ENCODE measurements at regions not wholly inside any gene's neighbourhood (a gene's known extent, or its start where the extent isn't known, plus 50 kb on each side); places are given as distances from the start of the nearest gene placed in this dataset.

GRCh38 chr3:56870436-56870835, 68.7 kb upstream of the ARHGEF3 start:
- TF ChIP-seq, protein P1, sequence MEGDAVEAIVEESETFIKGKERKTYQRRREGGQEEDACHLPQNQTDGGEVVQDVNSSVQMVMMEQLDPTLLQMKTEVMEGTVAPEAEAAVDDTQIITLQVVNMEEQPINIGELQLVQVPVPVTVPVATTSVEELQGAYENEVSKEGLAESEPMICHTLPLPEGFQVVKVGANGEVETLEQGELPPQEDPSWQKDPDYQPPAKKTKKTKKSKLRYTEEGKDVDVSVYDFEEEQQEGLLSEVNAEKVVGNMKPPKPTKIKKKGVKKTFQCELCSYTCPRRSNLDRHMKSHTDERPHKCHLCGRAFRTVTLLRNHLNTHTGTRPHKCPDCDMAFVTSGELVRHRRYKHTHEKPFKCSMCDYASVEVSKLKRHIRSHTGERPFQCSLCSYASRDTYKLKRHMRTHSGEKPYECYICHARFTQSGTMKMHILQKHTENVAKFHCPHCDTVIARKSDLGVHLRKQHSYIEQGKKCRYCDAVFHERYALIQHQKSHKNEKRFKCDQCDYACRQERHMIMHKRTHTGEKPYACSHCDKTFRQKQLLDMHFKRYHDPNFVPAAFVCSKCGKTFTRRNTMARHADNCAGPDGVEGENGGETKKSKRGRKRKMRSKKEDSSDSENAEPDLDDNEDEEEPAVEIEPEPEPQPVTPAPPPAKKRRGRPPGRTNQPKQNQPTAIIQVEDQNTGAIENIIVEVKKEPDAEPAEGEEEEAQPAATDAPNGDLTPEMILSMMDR (IDR thresholded peaks at IDR 0.05; ENCODE audit: borderline replicate concordance, extremely low read depth, low read length, poor library complexity, severe bottlenecking): no peak
- no peak for TF ChIP-seq EZH2 (IDR thresholded peaks at IDR 0.05; ENCODE audit: borderline replicate concordance, low read depth, low read length, severe bottlenecking)
